Peyer's patch (tissue), 4 donors: ENCODE measurements at regions not wholly inside any gene's neighbourhood (a gene's known extent, or its start where the extent isn't known, plus 50 kb on each side); places are given as distances from the start of the nearest gene placed in this dataset.

Source experiments
- POLR2A ChIP-seq, 2 donors: fragments of 450-650 bp; IDR thresholded peaks; one replicate each; pipeline ENCODE4 v1.5.1; 2017; ENCODE audit warnings: antibody characterized with exemption in 2 of 2, mild to moderate bottlenecking in 2 of 2, moderate library complexity in 2 of 2
- TF ChIP-seq, protein P1 (sequence below), 6 experiments: fragments of 450-650 bp in 4 of 6; fragments of 200-600 bp in 2 of 6; sonication (generic) in 1 of 6; IDR thresholded peaks; one replicate each; pipeline ENCODE4 v1.5.1; 2017 to 2019; ENCODE audit warnings: antibody characterized with exemption in 6 of 6, mild to moderate bottlenecking in 3 of 6, moderate library complexity in 1 of 6

DNA sequence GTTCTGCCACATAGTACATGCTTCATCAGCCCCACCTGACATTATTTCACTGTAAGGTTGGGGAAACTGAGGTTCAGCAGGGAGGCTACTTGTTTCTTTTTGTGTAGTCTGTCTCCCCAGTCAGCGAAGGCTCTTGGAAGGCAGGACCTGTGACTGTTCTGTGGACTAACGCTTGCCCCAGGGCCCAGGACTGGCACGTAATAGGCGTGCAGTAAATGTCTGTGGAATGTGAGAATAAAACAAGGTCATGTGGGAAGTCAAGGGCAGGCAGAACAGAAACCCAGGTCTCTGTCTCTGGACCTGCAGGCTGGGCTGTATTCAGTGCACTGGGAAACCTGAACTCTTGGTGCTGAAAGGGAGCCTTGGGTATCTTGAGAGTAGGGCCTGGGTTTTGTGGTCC, 168.7 kb downstream of the RPS24 start:
- no peak for TF ChIP-seq POLR2A (IDR thresholded peaks at IDR 0.05)
- TF ChIP-seq, protein P1, sequence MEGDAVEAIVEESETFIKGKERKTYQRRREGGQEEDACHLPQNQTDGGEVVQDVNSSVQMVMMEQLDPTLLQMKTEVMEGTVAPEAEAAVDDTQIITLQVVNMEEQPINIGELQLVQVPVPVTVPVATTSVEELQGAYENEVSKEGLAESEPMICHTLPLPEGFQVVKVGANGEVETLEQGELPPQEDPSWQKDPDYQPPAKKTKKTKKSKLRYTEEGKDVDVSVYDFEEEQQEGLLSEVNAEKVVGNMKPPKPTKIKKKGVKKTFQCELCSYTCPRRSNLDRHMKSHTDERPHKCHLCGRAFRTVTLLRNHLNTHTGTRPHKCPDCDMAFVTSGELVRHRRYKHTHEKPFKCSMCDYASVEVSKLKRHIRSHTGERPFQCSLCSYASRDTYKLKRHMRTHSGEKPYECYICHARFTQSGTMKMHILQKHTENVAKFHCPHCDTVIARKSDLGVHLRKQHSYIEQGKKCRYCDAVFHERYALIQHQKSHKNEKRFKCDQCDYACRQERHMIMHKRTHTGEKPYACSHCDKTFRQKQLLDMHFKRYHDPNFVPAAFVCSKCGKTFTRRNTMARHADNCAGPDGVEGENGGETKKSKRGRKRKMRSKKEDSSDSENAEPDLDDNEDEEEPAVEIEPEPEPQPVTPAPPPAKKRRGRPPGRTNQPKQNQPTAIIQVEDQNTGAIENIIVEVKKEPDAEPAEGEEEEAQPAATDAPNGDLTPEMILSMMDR (IDR thresholded peaks at IDR 0.05): no peak
